ENCODE measurements at regions not wholly inside any gene's neighbourhood (a gene's known extent, or its start where the extent isn't known, plus 50 kb on each side); places are given as distances from the start of the nearest gene placed in this dataset.

DNA sequence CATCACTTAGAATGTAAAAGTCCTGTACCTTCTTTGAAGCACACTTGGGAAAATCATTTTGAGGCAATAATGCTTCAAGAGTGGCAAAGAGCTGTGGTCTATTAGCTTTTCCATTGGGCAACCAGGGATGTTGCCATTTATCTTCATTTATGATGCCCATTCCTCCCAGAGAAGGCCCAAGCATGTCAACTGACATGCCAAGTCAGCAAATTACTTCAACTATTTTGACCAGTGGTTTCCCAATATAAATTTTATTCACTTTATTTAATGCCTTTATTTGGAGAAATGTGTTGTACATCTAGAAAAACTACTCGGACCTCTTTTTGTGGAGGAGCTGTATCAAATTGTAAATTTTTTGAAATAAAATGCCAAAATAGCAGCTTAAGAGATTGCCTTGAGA, 164.1 kb upstream of the PCSK2 start:
- POLR2A ChIA-PET, result no interaction called here

DNA sequence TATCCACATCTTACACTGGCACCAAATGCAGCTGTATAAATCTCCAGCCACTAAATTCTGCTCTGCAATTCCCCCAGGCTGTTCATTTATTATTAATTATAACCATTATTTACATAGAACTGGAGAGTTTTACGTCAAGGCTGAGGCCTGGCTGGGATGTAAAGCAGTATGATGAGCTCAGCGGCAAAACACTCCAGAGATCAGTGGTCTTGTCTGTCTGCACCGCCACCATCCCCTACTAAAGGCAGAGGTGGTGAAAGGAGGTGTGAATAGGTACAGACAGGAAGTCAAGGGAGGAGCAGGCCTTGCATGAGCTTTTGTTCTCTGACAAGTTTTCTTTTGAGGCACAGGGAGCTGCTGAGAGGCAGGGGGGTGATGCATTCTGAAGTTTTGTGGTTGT, 159.9 kb upstream of the PCSK2 start:
- CTCF ChIA-PET, result no interaction called here
- Mint-ChIP-seq H3K9me3 (no peaks in the 10 kb centered on the region), H3K4me1 (no peaks in the 10 kb centered on the region), H3K27ac (no peak overlapping the region), H3K36me3 (ENCODE audit: low read depth) (no peaks in the 10 kb centered on the region), H3K27me3 (no peaks in the 10 kb centered on the region), H3K4me3 (no peak overlapping the region)
- ATAC-seq (ENCODE audit: low read depth) (no peak), DNase-seq (no peak)
- TF ChIP-seq, protein P1, sequence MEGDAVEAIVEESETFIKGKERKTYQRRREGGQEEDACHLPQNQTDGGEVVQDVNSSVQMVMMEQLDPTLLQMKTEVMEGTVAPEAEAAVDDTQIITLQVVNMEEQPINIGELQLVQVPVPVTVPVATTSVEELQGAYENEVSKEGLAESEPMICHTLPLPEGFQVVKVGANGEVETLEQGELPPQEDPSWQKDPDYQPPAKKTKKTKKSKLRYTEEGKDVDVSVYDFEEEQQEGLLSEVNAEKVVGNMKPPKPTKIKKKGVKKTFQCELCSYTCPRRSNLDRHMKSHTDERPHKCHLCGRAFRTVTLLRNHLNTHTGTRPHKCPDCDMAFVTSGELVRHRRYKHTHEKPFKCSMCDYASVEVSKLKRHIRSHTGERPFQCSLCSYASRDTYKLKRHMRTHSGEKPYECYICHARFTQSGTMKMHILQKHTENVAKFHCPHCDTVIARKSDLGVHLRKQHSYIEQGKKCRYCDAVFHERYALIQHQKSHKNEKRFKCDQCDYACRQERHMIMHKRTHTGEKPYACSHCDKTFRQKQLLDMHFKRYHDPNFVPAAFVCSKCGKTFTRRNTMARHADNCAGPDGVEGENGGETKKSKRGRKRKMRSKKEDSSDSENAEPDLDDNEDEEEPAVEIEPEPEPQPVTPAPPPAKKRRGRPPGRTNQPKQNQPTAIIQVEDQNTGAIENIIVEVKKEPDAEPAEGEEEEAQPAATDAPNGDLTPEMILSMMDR (IDR thresholded peaks at IDR 0.05), result no peak
- POLR2A ChIA-PET, result no interaction called here
- intact Hi-C loops (cut with micrococcal nuclease), result no loop called here

More for the DNA sequence above, 164.1 kb upstream of the PCSK2 start:
- Mint-ChIP-seq H3K27me3 (no peaks in the 10 kb centered on the region), H3K27ac (no peak overlapping the region), H3K36me3 (ENCODE audit: low read depth) (no peaks in the 10 kb centered on the region), H3K4me3 (no peak overlapping the region), H3K9me3 (peaks cover 4% of the 10 kb centered on the region), H3K4me1 (no peaks in the 10 kb centered on the region)
- TF ChIP-seq, protein P1 (IDR thresholded peaks at IDR 0.05), result no peak
- intact Hi-C loops (cut with micrococcal nuclease), result no loop called here
- no peak for ATAC-seq (ENCODE audit: low read depth)
- no peak for DNase-seq
- CTCF ChIA-PET, result no interaction called here

GRCh38 chr20:17068084-17068711, 158.6 kb upstream of the PCSK2 start:
- ATAC-seq (ENCODE audit: low read depth) (no peak), DNase-seq (no peak)
- Mint-ChIP-seq H3K4me3 (no peak overlapping the region), H3K27me3 (no peaks in the 10 kb centered on the region), H3K9me3 (peaks cover 6% of the 10 kb centered on the region), H3K27ac (no peak overlapping the region), H3K36me3 (ENCODE audit: low read depth) (no peaks in the 10 kb centered on the region), H3K4me1 (no peaks in the 10 kb centered on the region)
- ChIA-PET CTCF (no interaction called here), POLR2A (no interaction called here)
- intact Hi-C loops (cut with micrococcal nuclease), result no loop called here
- TF ChIP-seq, protein P1 (IDR thresholded peaks at IDR 0.05), result no peak

DNA sequence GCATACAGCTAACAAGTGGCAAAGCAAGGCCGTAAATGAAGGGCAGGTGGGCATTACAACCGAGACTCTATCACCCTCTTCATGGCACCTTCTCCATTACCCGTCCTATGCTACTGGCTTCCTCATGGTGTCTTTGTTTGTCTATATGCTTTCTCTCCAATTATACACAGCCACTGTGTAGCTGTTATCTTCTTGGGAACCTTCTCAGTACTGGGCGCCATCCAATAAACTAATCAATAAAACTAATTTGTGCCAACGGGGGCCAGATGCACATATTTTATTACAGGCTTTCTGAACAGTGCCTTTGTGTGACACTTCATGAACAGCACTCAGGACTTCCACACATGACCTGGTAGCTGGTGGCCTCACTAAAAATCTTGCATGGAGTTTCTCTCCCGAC, 149.8 kb upstream of the PCSK2 start:
- Mint-ChIP-seq H3K4me3 (no peak overlapping the region), H3K4me1 (no peaks in the 10 kb centered on the region), H3K36me3 (ENCODE audit: low read depth) (no peaks in the 10 kb centered on the region), H3K27ac (no peak overlapping the region), H3K27me3 (no peaks in the 10 kb centered on the region), H3K9me3 (peaks cover 13% of the 10 kb centered on the region)
- no peak for ATAC-seq (ENCODE audit: low read depth)
- POLR2A ChIA-PET, result no interaction called here
- CTCF ChIA-PET, result no interaction called here
- TF ChIP-seq, protein P1 (IDR thresholded peaks at IDR 0.05), result no peak
- intact Hi-C loops (cut with micrococcal nuclease), result no loop called here
- no peak for DNase-seq

DNA sequence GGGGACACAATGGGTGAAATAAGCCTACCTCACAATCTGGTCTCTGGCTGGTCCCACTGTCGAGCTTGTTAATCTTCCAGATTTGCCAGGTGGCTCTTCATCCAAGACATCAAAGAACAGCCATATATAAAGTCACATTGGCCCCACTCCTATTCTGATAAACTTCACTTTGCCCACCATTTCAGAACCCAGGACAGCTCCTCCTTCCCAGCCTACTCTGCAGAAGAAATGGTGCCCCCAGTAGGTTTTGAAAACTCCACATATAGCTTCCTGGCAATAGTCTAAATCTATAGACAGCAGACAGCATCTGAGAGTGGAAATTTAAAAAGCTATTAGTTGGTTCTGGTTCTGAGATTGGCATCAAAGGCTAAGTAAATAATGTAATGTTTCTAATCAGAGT, 143.1 kb upstream of the PCSK2 start:
- no peaks in the 10 kb centered on the region for H3K27me3 Mint-ChIP-seq
- H3K27ac Mint-ChIP-seq, result no peak overlapping the region
- TF ChIP-seq, protein P1 (IDR thresholded peaks at IDR 0.05), result no peak
- DNase-seq, result no peak
- H3K9me3 Mint-ChIP-seq, result no peaks in the 10 kb centered on the region
- no peak for ATAC-seq (ENCODE audit: low read depth)
- POLR2A ChIA-PET, result no interaction called here
- CTCF ChIA-PET, result no interaction called here
- no peaks in the 10 kb centered on the region for H3K4me1 Mint-ChIP-seq
- H3K4me3 Mint-ChIP-seq, result no peak overlapping the region
- H3K36me3 Mint-ChIP-seq (ENCODE audit: low read depth), result no peaks in the 10 kb centered on the region
- intact Hi-C loops (cut with micrococcal nuclease), result no loop called here

All from activated B cell treated with CpG ODN at 0.5 μM for 24 hours (primary cell).